GM21367 (cell line): ENCODE measurements at regions not wholly inside any gene's neighbourhood (a gene's known extent, or its start where the extent isn't known, plus 50 kb on each side); places are given as distances from the start of the nearest gene placed in this dataset.
"Not testable (repeated sequence)": the region's sequence is repeated elsewhere in the genome, so short reads cannot be mapped to it uniquely, and the experiment has no call there.

Source experiments
- ATAC-seq: cut with Tn5 transposase; IDR thresholded peaks from one replicate; pipeline ENCODE4 v1.9.1; 2021; ENCODE audit not compliant: unreplicated experiment

DNA sequence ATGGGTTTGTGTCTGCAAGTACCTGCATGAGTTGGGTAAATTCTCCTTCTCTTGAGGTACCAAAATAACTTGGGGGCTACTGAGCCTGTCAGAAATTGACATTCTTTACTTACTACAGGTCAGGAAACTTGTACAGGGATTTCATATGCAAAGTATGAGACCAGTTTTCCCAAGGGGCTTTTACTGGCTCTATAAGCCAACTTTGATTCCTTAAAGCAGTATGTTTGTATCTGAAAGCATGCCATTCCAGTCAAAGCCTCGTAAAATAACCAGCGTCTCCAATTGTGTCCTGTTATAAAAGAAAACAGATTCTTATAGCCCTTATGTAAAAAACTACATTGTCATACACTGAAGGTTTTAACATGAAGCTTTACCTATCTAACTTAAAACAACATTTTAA lies 90.2 kb downstream of the ZNF467 start:
- no peak for ATAC-seq

DNA sequence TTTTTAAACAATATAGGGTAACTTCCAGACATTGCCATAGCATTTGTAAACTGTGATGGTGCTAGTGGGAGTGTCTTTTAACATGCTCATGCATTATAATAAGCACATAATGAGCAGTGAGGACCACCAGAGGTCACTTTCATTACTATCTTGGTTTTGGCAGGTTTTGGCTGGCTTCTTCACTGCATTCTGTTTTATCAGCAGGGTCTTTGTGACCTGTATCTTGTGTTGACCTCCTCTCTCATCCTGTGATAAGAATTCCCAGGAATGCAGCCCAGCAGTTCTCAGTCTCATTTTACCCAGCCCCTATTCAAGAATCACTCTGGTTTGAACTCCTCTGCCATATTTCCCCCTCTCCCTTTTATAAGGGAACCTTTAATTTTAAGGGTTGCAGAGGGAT lies 91.3 kb downstream of the ZNF467 start:
- ATAC-seq, result no peak

DNA sequence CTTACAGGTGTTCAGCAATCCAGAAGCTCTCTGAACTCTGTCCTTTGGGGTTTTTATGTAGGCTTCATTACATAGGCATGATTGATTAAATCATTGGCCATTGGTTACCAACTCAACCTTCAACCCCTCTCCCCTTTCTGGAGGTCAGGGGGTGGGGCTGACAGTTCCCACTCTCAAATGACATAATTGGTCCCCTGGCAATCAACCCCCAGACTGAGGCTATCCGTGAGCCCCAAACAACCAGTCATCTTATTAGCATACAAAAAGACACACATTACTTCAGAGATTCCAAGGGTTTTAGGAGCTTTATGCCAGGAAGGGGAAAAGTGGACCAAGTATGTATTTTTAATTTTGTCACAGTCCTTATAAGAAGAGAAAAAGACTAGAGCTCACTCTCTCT lies 92.1 kb downstream of the ZNF467 start:
- no peak for ATAC-seq

DNA sequence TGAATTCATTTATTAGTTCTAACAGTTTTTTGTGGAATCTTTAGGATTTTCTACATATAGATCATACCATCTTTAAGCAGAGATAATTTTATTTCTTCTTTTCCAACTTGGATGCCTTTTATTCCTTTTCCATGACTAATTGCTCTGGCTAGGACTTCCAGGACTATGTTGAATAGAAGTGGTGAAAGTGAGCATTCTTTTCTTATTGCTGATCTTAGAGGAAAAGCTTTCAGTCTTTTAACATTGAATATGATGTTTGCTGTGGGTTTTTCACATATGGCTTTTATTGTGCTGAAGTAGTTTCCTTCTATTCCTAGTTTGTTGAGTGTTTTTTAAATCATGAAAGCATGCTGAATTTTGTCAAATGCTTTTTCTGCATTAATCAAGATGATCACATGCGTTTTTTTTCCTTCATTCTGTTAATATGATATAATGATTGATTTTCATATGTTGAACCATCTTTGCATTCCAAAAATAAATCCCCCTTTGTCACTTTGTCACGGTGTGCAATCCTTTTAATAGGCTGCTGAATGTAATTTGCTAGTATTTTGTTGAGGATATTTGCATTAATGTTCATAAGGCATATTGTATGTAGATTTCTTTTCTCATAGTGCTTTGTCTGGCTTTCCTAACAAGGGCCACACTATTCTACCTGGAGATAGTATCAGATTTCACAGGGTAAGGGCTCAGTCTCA lies 92.9 kb downstream of the ZNF467 start:
- no peak for ATAC-seq

DNA sequence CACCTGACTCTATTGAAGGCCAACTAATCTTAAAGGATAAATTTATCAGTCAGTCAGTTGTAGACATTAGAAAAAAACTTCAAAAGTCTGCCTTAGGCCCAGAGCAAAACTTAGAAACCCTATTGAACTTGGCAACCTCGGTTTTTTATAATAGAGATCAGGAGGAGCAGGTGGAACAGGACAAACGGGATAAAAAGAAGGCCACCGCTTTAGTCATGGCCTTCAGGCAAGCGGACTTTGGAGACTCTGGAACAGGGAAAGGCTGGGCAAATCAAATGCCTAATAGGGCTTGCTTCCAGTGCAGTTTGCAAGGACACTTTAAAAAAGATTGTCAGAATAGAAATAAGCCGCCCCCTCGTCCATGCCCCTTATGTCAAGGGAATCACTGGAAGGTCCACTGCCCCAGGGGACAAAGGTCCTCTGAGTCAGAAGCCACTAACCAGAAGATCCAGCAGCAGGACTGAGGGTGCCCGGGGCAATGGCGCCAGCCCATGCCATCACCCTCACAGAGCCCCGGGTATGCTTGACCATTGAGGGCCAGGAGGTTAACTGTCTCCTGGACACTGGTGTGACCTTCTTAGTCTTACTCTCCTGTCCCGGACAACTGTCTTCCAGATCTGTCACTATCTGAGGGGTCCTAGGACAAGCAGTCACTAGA lies 98.5 kb downstream of the ZNF467 start:
- not testable (repeated sequence) for ATAC-seq

DNA sequence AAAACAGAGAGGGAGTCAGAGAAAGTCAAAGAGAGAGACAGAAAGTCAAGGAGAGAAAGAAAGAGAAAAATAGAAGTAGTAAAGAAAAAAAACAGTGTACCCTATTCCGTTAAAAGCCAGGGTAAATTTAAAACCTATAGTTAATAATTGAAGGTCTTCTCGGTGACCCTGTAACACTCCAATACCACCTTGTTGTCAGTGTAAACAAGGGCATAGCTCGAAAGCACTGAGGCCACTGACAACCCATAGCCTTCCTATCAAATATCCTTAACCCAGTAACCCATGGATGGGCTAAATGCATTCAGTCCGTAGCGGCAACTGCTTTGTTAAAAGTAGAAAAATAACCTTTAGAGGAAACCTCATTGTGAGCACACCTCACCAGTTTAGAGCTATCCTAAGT lies 100.4 kb downstream of the ZNF467 start:
- ATAC-seq, result no peak

DNA sequence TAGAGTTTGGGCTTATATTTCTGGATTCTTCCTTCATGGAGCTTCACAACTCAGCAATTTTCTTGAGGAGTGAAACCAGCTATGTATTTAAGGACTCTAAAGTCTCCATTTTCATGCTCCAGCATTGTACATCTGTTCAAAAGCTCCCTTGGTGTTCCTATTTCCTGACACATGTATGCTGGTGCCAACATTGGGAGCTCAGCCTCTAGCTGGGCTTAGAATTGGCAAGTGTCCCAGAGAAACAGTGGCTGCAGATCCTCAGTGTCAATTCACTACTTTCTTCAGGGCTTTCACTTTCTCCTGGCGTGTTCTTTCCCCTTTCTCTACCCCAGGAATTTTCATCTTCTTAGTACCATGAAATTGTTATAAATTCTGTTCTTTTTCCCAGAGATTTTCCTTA lies 103.1 kb downstream of the ZNF467 start:
- ATAC-seq, result no peak

DNA sequence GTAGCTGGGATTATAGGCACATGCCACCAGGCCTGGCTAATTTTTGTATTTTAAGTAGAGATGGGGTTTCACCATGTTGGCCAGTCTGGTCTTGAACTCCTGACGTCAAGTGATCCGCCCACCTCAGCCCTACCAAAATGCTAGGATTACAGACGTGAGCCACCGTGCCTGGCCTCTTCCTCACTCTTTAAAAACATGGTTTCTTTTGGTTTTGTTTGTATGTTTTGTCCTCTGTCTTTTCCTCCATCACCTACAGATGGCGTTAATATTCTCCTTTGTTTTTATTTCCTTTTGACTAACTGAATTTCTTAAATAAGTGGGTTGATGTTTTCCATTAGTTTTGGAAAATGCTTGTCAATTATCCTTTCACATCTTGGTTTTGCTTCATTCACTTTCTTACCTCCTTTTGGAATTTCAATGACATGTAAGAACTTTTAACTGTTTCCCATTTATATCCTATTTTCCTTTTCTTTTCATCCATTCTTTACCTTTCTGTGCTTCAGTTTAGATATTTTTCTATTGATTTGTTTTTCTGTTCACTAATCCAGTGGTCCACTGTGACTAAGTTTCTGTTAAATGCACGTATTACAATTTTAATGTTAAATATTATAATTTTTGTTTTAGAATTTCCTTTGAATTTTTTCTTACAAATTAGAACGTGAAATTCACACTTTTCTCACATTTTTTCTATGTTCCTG lies 104.1 kb downstream of the ZNF467 start:
- no peak for ATAC-seq

DNA sequence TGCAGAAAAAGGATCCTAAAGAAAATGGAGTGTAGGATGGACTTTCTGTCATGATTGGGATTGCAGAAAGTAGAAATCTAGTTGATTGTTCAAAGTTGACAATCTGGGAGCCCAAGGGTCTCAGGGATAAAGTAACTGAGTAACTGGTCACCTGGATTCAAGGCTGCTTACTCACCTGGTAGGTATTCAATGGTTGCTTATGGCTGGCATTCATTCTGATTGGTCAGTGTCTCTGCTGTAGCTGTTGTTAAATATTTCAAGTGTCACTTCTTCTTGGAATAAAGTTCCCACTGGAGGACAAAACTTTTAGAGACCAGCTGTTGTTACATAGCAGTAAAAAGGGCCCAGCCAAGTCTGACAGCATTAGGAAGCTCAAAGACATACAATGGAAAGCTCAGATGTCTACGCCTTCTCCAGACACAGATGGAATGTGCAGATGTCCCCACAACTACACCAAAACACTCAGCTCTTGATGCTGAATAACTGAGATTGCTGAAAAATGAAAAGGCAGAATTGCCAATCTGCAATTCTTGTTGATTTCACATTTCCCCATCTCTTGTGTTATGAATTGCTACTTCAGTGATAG lies 106.9 kb downstream of the ZNF467 start:
- ATAC-seq, result no peak

DNA sequence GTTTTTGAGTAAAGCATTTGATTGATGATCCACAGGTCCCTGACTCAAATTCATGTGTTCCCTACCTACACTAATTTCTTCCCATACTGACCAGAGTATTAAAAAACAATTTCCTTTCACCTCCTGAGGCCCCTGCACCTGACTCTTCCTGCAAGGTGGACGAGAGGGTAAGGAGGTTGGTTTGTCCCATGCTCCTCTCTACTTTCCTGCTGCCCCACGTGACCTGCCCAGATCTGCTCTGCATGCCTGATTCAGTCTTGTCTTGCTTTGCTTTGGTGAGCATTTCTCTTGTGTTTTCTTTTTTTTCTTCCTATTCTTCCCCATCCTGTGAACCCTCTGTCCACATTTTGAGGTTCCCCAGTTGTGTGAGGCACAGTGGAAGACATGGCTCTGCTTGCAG lies 107.8 kb downstream of the ZNF467 start:
- ATAC-seq, result not testable (repeated sequence)

DNA sequence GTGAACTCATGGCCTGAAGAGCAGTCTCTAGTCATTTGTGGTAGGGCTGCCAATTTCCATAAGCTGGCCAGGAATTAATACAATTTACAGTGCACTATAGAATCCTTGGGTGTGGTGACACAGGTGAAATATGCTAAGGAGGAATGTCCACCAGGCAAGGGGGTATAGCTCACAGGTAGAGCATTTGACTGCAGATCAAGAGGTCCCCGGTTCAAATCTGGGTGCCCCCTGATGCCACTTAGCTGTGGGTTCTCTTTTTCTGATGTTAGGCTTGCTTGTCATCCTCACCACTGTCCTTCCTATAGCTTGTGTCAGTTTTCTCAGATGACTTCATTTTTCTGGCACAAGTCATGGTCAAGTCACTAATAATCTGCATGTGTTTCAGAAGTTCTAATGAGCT lies 108.7 kb downstream of the ZNF467 start:
- ATAC-seq, result no peak

DNA sequence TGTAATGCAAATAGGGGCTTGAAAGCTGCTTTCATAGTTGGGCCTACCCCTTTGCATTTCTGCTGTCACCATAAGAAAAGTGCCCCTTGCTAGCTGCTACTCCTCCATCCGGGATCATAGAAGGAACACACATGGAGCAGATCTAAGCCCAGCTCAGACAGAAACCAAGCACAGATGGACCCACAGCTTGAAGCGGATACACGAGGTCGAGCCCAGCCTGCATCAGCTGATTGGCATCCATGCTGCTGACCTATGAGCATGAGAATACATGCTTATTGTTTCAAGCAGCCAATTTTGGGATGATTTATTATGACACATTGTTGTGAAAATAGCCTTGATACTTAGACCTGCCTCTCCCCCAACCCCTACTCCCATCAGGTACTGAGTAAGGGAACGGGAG lies 109.2 kb downstream of the ZNF467 start:
- no peak for ATAC-seq

DNA sequence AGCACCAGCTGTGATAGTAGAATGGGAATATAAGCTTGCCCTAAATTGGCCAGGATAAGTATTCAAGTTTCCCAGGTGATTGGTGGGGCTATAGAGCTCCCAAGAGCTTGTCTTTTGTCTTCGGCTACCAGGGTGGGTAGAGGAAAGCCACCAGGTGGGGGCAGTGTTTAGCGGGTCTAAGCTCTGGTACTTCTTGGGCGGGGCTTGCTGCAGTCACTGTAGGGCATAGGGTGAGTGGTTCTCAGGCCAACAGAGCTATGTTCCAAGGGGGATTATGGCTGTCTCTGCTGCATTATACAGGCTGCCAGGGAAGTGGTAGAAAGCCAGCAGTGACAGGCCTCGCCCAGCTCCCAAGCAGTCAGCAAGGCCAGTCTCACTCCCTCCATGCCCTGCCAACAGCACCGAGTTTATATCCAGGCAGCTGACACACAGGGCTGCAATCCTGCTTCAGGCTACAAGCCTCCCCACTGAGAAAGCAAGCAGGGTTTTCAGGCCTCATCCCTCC lies 110.7 kb downstream of the ZNF467 start:
- peak; percentile 95 for ATAC-seq

DNA sequence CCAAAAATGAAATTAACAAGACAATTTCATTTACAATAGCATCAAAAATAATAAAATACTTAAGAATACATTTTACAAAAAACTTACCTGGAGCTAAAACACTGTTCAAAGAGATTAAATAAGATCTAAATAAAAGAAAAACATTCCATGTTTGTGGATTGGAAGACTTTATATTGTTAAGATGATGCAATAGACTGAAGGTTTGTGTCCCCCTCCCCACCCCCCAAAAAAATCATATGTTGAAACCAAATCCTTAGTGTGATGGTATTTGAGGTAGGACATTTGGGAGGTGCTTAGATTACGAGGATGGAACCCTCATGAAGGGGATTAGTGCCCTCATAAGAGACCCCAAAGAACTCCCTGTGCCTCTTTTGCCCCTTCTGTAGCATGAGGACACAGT lies 117.6 kb downstream of the ZNF467 start:
- no peak for ATAC-seq

DNA sequence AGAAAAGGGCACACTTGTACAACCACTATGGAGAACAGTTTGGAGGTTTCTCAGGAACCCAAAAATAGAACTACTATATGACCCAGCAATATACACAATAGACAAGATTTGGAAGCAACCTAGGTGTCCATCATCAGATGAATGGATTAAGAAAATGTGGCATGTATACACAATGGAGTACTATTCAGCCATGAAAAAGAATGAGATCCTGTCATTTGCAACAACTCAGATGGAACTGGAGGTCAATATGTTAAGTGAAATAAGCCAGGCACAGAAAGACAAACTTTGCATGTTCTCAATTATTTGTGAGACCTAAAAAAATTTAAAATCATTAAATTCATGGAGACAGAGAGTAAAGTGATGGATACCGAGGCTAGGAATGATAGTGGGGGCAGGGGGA lies 118.8 kb downstream of the ZNF467 start:
- ATAC-seq, result no peak

DNA sequence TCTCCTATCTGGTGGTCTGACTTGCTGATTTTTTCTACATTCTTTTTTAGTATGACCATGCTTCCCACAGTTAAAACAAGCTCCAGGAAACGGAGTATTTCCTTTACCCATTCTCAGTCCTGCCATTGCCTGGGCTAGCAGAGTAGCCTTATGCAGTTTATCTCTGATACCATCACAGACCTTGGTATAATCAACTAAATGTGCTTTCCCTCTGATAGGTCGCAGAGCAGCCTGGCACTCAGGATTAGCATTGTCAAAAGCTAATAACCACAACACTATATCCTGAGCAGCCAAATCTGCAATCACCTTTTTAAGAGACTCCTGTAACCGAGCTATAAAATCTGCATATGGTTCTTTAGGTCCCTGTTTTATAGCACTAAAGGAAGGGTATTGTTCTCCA lies 123.2 kb downstream of the ZNF467 start:
- ATAC-seq, result not testable (repeated sequence)

DNA sequence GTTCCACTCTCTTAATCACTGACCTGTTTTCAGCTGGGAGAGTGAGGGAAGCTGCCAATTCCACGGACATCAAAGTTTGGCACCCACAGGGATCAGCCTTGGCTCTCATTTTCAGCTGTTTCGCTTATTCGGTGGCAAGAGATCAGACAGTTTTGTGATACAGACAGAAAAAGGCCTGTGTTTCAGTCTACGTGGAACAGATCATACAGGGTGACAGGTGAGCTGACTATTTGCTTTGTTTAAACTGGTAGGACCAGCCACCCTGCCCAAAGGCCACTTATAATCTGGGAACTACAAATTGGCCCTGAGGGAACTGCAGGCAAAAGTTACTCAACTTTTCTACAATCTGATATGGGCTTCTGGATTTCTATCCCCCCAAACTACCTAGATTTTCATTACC lies 128.6 kb downstream of the ZNF467 start:
- no peak for ATAC-seq

DNA sequence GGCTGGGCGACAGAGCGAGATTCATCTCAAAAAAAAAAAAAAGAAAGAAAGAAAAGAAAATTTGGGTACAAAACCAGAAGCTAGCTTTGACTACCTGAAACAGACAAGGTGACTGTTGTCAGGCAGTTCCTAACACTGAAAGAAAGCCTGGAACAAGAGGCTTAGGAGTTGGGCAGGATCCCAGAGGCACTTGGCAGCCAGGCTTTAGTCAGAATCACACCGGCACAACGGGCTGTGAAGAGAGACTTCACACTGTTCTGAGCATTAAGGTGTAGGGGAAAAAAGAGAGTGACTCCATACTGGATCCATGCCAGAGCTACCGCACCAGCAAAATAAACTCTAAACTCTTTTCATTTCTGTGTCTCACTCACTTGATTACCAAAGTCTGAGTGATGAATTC lies 130.8 kb downstream of the ZNF467 start:
- ATAC-seq, result no peak

DNA sequence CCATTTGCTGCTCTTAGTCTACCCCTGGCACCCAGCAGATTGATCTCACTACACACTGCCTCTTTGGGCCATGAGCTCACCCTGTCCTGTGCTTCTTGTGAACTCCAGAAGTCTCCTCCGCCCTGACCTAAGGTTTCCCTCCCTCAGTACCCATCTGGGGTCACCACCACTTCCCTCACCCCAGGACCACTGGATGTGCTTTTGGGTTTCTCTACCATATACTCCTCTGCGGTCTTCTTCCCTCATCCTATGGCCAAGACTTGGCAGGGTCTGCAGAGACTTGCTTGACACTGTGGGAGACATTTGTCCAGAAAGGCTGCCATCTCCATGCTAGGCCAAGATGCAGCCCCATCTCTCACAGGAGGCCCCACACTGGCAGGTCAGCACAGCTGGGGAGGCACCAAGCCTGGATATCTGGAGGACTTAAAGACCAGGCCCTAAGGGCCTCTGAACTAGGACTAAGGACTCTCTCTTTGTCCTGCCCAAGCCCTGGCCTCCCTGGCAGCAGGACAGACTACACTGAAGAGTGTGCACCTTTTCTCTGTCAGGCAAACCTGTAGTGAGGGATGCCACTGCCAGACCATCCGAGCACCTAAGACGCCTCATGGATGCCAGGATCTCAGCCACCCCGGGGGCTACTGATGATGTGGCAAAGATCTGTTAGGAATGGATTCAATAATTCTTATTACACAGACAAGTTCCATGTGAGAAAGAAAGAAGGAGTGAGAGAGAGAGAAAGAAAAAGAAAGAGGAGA lies 134.6 kb downstream of the ZNF467 start:
- no peak for ATAC-seq

DNA sequence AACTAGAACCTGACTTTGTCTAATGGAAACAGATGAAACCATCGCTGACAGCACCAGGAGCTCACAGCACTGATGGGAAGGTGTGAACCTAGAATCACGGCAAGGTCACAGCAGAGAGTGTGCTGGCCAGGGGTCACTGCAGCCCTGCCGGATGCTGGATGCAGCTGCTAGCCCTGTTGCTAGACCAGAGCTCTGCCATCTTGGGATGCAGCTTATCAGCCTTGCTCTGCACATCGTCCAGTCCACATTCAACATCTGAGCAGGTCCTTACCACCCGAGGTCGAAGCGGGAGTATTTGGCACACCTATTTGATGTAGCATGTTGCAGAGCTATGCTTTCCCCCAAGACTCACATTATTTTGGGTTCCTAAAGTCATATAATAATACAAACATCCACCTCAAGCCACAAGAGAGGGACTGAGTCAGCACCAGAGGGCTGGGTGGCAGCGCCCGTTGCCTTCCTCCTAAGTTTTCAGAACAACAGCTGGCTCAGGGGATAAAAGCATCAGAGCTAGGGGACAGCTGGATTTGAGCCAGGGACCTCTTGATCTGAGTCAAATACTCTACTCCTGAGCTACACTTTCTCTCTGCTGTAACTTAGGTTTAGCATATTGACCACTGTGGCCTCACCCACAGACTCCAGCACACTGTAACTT lies 135.3 kb downstream of the ZNF467 start:
- no peak for ATAC-seq
